HUDEP-2 (cell line): ENCODE measurements at regions not wholly inside any gene's neighbourhood (a gene's known extent, or its start where the extent isn't known, plus 50 kb on each side); places are given as distances from the start of the nearest gene placed in this dataset.

ENCODE experiments used
- DNase-seq, 76 experiments: peaks; one replicate each; lab custom pipeline; 2025; ENCODE audit not compliant: unreplicated experiment in 76 of 76; lab: John Stamatoyannopoulos, UW

GRCh38 chr4:183563874-183564273 is 59.0 kb downstream of the ING2 start:
- no peak for DNase-seq

- peak in 4 of 76 experiments; percentile 4 to 28 (median 18) for DNase-seq
Observed at GRCh38 chr4:183571350-183571941, 66.6 kb downstream of the ING2 start.

GRCh38 chr4:183576701-183577404 is 72.0 kb downstream of the ING2 start:
- DNase-seq, result no peak

GRCh38 chr4:183580370-183580769 is 75.5 kb downstream of the ING2 start:
- DNase-seq, result peak in 15 of 76 experiments; percentile 0 to 41 (median 23)

GRCh38 chr4:183580849-183581248 is 76.0 kb downstream of the ING2 start:
- DNase-seq, result no peak

GRCh38 chr4:183586824-183587223 is 72.2 kb downstream of the RWDD4 start:
- DNase-seq, result no peak

- DNase-seq, result no peak
Observed at GRCh38 chr4:183588169-183588675, 70.8 kb downstream of the RWDD4 start.

GRCh38 chr4:183588691-183589090 is 70.3 kb downstream of the RWDD4 start:
- no peak for DNase-seq

- DNase-seq, result no peak
Observed at GRCh38 chr4:183589461-183590099, 69.4 kb downstream of the RWDD4 start.
